ENCODE measurements at regions not wholly inside any gene's neighbourhood (a gene's known extent, or its start where the extent isn't known, plus 50 kb on each side); places are given as distances from the start of the nearest gene placed in this dataset.

DNA sequence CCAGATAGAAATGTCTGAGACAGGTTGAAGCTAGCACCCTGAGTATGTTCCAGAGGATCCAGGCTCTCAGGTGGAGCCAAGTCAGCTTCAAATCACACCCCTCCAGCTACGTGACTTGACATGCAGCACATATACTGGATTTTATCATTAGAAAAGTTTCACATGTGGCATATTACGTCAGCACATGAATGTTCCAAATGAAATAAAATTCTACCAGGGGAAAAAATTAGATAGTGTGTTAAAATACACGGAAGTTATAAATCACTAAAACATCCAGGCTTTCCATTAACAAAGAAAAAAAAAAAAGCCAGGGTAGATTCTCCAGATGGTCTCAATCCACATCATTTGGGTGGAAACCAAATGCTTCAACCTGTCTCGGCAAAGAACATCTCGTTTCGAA is 251.6 kb downstream of the MPDZ start:
- Mint-ChIP-seq H3K36me3 (no peaks in the 10 kb centered on the region), H3K27me3 (ENCODE audit: low read depth) (no peaks in the 10 kb centered on the region), H3K4me1 (peaks cover 10% of the 10 kb centered on the region), H3K4me3 (no peak overlapping the region), H3K27ac (no peak overlapping the region), H3K9me3 (peaks cover 7% of the 10 kb centered on the region)
- POLR2A ChIA-PET: no interaction called here
- ATAC-seq (no peak), DNase-seq (ENCODE audit: low spot score) (no peak)
- TF ChIP-seq ZMAT4 (CRISPR knock-in tag; IDR thresholded peaks at IDR 0.05) (no peak), RORB (CRISPR knock-in tag; IDR thresholded peaks at IDR 0.05) (no peak), KAT7 (CRISPR knock-in tag; IDR thresholded peaks at IDR 0.05; ENCODE audit: borderline replicate concordance) (no peak)
- CTCF ChIA-PET: no interaction called here

DNA sequence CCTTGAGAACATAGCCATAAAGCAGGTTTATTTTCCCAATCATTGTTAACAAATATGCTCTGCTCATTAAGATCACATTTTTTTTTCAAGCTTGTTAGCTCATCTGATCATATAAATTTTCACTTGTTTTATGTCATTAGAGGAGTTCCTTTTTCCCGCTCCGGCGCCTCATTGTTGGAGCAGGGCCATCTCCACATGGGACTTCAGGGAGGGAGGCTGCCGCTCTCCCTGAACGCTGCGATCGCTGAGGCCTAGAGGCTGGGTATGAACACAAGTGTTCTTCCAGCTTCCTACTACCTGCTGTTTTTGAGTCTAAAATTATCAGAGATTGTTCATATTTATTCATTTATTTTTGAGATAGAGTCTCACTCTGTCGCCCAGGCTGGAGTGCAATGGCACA is 246.9 kb downstream of the MPDZ start:
- POLR2A ChIA-PET: no interaction called here
- DNase-seq (ENCODE audit: low spot score) (no peak), ATAC-seq (no peak)
- CTCF ChIA-PET: interaction anchor here (1.1 to 2.4 kb wide), 2 partner anchors 56 to 57 kb away, joined by 3 to 13 read pairs; no protein-coding TSS in a partner anchor
- H3K27ac Mint-ChIP-seq: no peak overlapping the region
- H3K4me3 Mint-ChIP-seq: no peak overlapping the region
- peaks cover 17% of the 10 kb centered on the region for H3K4me1 Mint-ChIP-seq
- no peak for TF ChIP-seq ATF2 (CRISPR knock-in tag; IDR thresholded peaks at IDR 0.05; ENCODE audit: borderline replicate concordance, low read depth)
- TF ChIP-seq SMAD4 (CRISPR knock-in tag; IDR thresholded peaks at IDR 0.05): no peak
- no peak for TF ChIP-seq FOXJ3 (CRISPR knock-in tag; IDR thresholded peaks at IDR 0.05; ENCODE audit: borderline replicate concordance)
- no peak for TF ChIP-seq NR3C1 (CRISPR knock-in tag; conservative IDR thresholded peaks at IDR 0.05; ENCODE audit: low read depth)
- TF ChIP-seq JAZF1 (CRISPR knock-in tag; IDR thresholded peaks at IDR 0.05): no peak
- TF ChIP-seq EMX1 (CRISPR knock-in tag; IDR thresholded peaks at IDR 0.05): no peak
- TF ChIP-seq, protein P1, sequence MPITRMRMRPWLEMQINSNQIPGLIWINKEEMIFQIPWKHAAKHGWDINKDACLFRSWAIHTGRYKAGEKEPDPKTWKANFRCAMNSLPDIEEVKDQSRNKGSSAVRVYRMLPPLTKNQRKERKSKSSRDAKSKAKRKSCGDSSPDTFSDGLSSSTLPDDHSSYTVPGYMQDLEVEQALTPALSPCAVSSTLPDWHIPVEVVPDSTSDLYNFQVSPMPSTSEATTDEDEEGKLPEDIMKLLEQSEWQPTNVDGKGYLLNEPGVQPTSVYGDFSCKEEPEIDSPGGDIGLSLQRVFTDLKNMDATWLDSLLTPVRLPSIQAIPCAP (CRISPR knock-in tag; IDR thresholded peaks at IDR 0.05): no peak
- no peak for TF ChIP-seq KAT7 (CRISPR knock-in tag; IDR thresholded peaks at IDR 0.05; ENCODE audit: borderline replicate concordance)
- TF ChIP-seq ZNF219 (CRISPR knock-in tag; IDR thresholded peaks at IDR 0.05; ENCODE audit: borderline replicate concordance): no peak
- no peak for TF ChIP-seq MLX (CRISPR knock-in tag; IDR thresholded peaks at IDR 0.05)
- TF ChIP-seq, protein P2, sequence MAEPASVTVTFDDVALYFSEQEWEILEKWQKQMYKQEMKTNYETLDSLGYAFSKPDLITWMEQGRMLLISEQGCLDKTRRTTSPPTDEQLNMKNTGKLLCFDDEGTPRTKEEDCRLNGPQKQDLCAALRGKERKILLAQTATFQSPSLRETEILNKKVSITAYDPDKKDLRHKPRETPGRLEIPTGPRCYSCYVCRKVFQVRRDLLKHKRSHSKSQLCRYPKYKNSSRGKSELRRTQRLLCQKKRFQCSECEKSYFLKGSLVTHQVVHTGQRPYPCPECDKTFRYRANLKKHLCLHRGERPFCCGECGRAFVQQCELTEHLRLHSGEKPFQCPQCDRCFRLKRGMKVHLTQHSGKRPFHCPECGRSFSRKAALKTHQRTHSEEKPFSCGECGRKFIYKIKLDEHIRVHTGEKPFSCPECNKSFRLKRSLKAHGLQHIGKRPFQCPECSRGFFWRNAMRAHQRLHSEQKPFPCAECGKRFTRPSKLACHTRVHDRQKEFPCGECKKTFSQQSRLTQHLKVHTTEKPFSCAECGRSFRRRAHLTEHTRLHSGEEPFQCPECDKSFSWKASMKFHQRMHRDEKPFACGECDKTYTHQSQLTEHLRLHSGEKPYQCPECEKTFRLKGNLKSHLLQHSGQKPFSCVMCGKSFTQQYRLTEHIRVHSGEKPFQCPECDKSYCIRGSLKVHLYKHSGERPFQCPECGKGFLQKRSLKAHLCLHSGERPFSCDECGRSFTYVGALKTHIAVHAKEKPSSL (CRISPR knock-in tag; conservative IDR thresholded peaks at IDR 0.05): no peak
- no peak for TF ChIP-seq TEAD4 (CRISPR knock-in tag; IDR thresholded peaks at IDR 0.05)
- TF ChIP-seq ZNF121 (CRISPR knock-in tag; IDR thresholded peaks at IDR 0.05): no peak
- TF ChIP-seq FOXK1 (CRISPR knock-in tag; IDR thresholded peaks at IDR 0.05): no peak
- TF ChIP-seq ELF4 (CRISPR knock-in tag; IDR thresholded peaks at IDR 0.05; ENCODE audit: low read depth): no peak
- no peak for TF ChIP-seq RELA (CRISPR knock-in tag; IDR thresholded peaks at IDR 0.05; ENCODE audit: borderline replicate concordance)
- TF ChIP-seq PRDM15 (CRISPR knock-in tag; IDR thresholded peaks at IDR 0.05): no peak
- TF ChIP-seq FOXP1 (CRISPR knock-in tag; IDR thresholded peaks at IDR 0.05; ENCODE audit: borderline replicate concordance): no peak
- no peak for TF ChIP-seq MAX (CRISPR knock-in tag; IDR thresholded peaks at IDR 0.05)
- H3K9me3 Mint-ChIP-seq: no peaks in the 10 kb centered on the region
- peaks cover 6% of the 10 kb centered on the region; the same call in 1 of the 2 replicates for H3K36me3 Mint-ChIP-seq
- H3K27me3 Mint-ChIP-seq (ENCODE audit: low read depth): no peaks in the 10 kb centered on the region

Data from WTC11 (cell line).